ENCODE measurements at regions not wholly inside any gene's neighbourhood (a gene's known extent, or its start where the extent isn't known, plus 50 kb on each side); places are given as distances from the start of the nearest gene placed in this dataset.
"Not testable (repeated sequence)": the region's sequence is repeated elsewhere in the genome, so short reads cannot be mapped to it uniquely, and the experiment has no call there.

DNA sequence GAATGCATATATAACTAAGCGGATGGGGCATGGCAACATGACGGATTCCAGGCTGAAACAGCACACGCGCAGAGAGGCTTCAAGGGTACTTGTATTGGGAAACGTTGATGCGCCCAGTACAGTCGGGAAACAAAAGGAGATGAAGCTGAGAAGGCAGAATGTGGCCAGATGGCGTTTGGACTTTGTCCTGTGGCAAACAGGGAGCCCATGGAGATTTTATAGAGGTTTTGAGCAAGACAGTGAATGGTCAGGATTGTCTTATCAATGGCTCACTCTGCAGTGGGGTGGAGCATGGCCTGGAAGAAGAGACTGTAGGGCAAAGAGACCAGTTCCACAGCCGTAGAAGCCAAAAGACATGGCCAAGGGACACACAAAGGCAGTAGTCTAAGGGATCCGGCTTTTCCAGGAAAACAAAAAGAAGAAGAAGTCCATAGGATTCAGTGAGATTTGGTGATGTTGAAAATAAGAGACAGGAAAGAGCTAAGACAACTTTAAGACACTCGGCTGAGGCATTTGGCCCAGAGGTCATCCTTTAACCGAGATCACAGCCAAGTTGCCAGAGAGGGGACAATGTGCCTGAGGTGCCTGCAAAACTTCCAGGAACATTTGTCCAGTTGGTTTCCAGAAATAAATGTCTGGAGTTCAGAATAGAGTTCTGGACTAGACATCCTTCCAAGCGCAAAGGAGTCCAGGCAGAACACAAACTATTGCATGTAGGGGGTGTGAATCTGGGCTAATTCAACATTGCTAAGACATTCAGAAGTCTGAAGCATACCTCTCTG lies 123.0 kb upstream of the RREB1 start:
- Histone ChIP-seq H3K27me3 (ENCODE audit: insufficient read depth, poor library complexity, severe bottlenecking) (no peaks in the 10 kb centered on the region), H3K9me3 (ENCODE audit: severe bottlenecking) (no peaks in the 10 kb centered on the region), H3K36me3 (ENCODE audit: low read depth) (no peaks in the 10 kb centered on the region), H3K4me3 (ENCODE audit: severe bottlenecking) (no peak overlapping the region), H3K4me1 (ENCODE audit: insufficient read depth, poor library complexity, severe bottlenecking) (peaks cover 11% of the 10 kb centered on the region), H3K27ac (ENCODE audit: poor library complexity, severe bottlenecking) (no peak overlapping the region)
- DNase-seq (ENCODE audit: low spot score) (no peak), ATAC-seq (ENCODE audit: low read depth) (no peak)
- TF ChIP-seq CTCF (IDR thresholded peaks at IDR 0.05; ENCODE audit: poor library complexity, severe bottlenecking): no peak

DNA sequence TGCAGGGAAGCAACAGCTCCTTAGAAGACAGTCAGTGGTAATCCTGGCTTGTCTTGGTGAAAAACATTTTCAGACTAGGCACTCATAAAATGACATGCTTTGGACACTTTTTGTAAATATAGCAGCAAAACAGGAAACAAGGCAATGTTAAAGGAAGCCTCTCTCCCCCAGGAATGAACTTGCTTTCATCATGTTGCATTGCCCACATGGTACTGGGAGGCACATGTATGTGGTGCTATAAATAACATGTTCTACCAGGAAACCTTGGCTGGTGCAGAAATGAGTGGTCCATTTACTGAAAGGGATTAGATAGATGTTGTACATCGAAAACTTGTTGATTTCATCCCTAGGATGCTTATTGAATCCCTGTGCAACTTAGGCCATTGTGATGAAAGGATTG lies 121.4 kb upstream of the RREB1 start:
- no peak for ATAC-seq (ENCODE audit: low read depth)
- no peak overlapping the region for H3K27ac ChIP-seq (ENCODE audit: poor library complexity, severe bottlenecking)
- no peaks in the 10 kb centered on the region for H3K27me3 ChIP-seq (ENCODE audit: insufficient read depth, poor library complexity, severe bottlenecking)
- H3K4me1 ChIP-seq (ENCODE audit: insufficient read depth, poor library complexity, severe bottlenecking): peaks cover 10% of the 10 kb centered on the region
- no peaks in the 10 kb centered on the region for H3K9me3 ChIP-seq (ENCODE audit: severe bottlenecking)
- no peak for DNase-seq (ENCODE audit: low spot score)
- no peak for TF ChIP-seq CTCF (IDR thresholded peaks at IDR 0.05; ENCODE audit: poor library complexity, severe bottlenecking)
- no peak overlapping the region for H3K4me3 ChIP-seq (ENCODE audit: severe bottlenecking)
- no peaks in the 10 kb centered on the region for H3K36me3 ChIP-seq (ENCODE audit: low read depth)

DNA sequence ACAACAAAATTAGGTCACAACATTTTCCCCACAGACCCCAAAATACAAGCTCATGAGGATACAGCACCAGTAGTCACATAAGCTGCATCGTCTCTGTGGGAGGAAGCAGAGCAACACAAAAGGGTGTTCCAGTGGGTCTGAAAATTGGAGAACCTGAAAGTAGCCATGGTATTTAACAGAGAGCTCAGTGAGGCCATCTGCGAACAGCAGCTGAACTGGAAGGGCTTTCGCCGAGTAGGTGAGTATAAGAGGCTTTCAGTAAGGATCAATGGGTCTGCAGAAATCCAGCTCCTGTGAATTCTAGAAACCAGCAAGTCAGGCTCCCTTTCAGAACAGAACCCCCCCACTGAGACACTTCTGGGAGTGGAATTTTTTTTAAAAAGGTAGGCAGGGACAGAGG lies 120.0 kb upstream of the RREB1 start:
- DNase-seq (ENCODE audit: low spot score) (no peak), ATAC-seq (ENCODE audit: low read depth) (no peak)
- H3K36me3 ChIP-seq (ENCODE audit: low read depth): no peaks in the 10 kb centered on the region
- no peaks in the 10 kb centered on the region for H3K9me3 ChIP-seq (ENCODE audit: severe bottlenecking)
- H3K27me3 ChIP-seq (ENCODE audit: insufficient read depth, poor library complexity, severe bottlenecking): no peaks in the 10 kb centered on the region
- no peak overlapping the region for H3K27ac ChIP-seq (ENCODE audit: poor library complexity, severe bottlenecking)
- TF ChIP-seq CTCF (IDR thresholded peaks at IDR 0.05; ENCODE audit: poor library complexity, severe bottlenecking): no peak
- no peak overlapping the region for H3K4me3 ChIP-seq (ENCODE audit: severe bottlenecking)
- no peaks in the 10 kb centered on the region for H3K4me1 ChIP-seq (ENCODE audit: insufficient read depth, poor library complexity, severe bottlenecking)

DNA sequence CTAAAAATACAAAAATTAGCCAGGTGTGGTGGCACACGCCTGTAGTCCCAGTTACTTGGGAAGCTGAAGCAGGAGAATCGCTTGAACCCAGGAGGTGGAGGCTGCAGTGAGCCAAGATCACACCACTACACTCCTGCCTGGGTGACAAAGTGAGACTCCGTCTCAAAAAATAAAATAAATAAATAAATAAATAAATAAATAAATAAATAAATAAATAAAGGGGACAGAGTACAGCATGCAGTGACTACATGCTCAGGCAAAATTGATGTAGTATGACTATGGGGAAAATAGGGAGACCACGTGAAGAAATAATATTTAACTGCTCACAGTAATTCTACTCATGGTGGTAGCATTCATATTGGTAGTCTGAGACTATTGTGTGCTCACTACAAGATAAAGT lies 117.7 kb upstream of the RREB1 start:
- H3K27ac ChIP-seq (ENCODE audit: poor library complexity, severe bottlenecking); ATAC-seq (ENCODE audit: low read depth); H3K4me3 ChIP-seq (ENCODE audit: severe bottlenecking); H3K4me1 ChIP-seq (ENCODE audit: insufficient read depth, poor library complexity, severe bottlenecking); H3K27me3 ChIP-seq (ENCODE audit: insufficient read depth, poor library complexity, severe bottlenecking); DNase-seq (ENCODE audit: low spot score); H3K9me3 ChIP-seq (ENCODE audit: severe bottlenecking); H3K36me3 ChIP-seq (ENCODE audit: low read depth): not testable (repeated sequence)

DNA sequence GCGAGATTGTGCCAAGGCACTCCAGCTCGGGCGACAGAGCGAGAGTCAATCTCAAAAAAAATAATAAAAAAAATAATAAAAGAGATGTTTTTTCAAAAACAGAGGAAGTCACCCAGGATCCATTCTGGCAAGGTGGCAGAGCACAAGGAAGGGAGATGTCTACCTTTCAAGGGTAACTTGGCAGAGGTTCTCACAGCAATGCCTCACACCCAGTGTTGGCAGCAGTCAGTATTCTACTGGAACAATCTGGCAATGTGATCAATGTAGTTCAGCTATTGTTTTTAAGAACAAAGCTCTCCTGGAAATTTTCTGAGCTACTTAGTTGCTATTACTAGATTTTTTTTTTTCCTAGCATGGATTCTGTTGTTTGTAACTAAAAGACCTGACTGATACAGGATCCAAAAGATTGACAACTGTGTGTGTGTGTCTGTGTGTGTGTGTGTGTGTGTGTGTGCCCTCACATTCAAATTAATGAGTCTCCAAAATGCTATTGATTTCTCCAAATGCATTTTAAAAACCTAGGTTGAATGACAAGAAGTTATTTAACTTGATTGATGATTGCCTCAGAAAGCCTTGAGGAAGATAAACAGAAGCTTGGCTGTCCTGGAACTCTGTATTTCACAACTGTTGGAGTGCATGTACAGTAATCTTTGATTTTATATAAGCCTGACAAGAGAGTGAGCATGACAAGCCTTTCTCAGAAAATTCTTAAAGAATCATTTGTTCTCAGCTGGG lies 114.1 kb upstream of the RREB1 start:
- Histone ChIP-seq H3K9me3 (ENCODE audit: severe bottlenecking) (no peaks in the 10 kb centered on the region), H3K4me3 (ENCODE audit: severe bottlenecking) (no peak overlapping the region), H3K4me1 (ENCODE audit: insufficient read depth, poor library complexity, severe bottlenecking) (no peaks in the 10 kb centered on the region), H3K27ac (ENCODE audit: poor library complexity, severe bottlenecking) (no peak overlapping the region), H3K36me3 (ENCODE audit: low read depth) (no peaks in the 10 kb centered on the region), H3K27me3 (ENCODE audit: insufficient read depth, poor library complexity, severe bottlenecking) (no peaks in the 10 kb centered on the region)
- ATAC-seq (ENCODE audit: low read depth) (no peak), DNase-seq (ENCODE audit: low spot score) (no peak)
- no peak for TF ChIP-seq CTCF (IDR thresholded peaks at IDR 0.05; ENCODE audit: poor library complexity, severe bottlenecking)

Data from RWPE2 (cell line).